Tibial artery (tissue), 4 donors: ENCODE measurements at regions not wholly inside any gene's neighbourhood (a gene's known extent, or its start where the extent isn't known, plus 50 kb on each side); places are given as distances from the start of the nearest gene placed in this dataset.

Experiments used
- DNase-seq, 2 donors: peaks; one replicate each; pipeline ENCODE4 v3.0.0-alpha.2; 2019
- H3K27ac ChIP-seq, 2 donors: fragments of 200-600 bp; sonication (generic) in 1 of 2; 1 replicate in 1 of 2; 2 replicates in 1 of 2; pipeline ENCODE4 v1.5.1; 2018 to 2019; ENCODE audit warnings: mild to moderate bottlenecking in 1 of 2
- H3K27me3 ChIP-seq, 2 donors: fragments of 200-600 bp; sonication (generic) in 1 of 2; one replicate each; pipeline versions ENCODE4 v1.5.1 to v1.6.0; 2016 to 2019
- H3K36me3 ChIP-seq, 3 donors: fragments of 200-600 bp; sonication (generic) in 2 of 3; one replicate each; pipeline ENCODE4 v1.5.1; 2016 to 2019; ENCODE audit warnings: mild to moderate bottlenecking in 2 of 3
- H3K4me1 ChIP-seq, 4 donors: fragments of 200-600 bp; sonication (generic) in 2 of 4; 1 replicate in 3 of 4; 2 replicates in 1 of 4; pipeline ENCODE4 v1.5.1; 2016 to 2019
- H3K4me3 ChIP-seq, 2 donors: fragments of 200-600 bp; sonication (generic) in 1 of 2; 1 replicate in 1 of 2; 2 replicates in 1 of 2; pipeline ENCODE4 v1.5.1; 2018 to 2019; ENCODE audit warnings: mild to moderate bottlenecking in 2 of 2
- H3K9me3 ChIP-seq, 3 donors: fragments of 200-600 bp; sonication (generic) in 1 of 3; one replicate each; pipeline ENCODE4 v1.5.1; 2016 to 2019
- CTCF ChIP-seq, 2 experiments: fragments of 200-600 bp in 1 of 2; fragments of 450-650 bp in 1 of 2; IDR thresholded peaks; one replicate each; pipeline ENCODE4 v1.5.1; 2017 to 2019; ENCODE audit warnings: antibody characterized with exemption in 2 of 2, mild to moderate bottlenecking in 1 of 2, moderate library complexity in 1 of 2
- intact Hi-C: fragments of 100-400 bp; cut with DNase I; formaldehyde crosslinking; loops from one replicate; pipeline ENCODE4 v1.15.0; 2023; ENCODE audit warnings: low total_unique reads

DNA sequence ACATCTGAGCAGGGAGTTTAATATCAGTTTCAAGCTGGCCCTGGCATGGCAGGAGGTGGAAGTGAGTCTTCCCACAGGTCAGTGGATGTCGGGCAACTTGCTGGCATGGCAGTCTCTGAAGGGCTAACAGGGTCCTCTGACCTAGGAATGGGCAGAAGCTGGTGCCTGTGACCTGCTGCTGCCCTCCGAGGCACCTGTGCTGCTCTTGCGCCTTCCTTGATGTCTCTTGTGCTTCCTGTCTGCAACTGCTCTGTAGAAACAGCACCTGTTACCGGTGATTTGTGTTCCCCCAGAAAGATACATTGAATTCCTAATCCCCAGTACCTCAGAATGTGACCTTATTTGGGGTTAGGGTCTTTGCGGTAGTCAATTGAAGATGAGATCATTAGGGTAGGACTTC, 86.5 kb upstream of the SLC22A11 start:
- Histone ChIP-seq H3K36me3 (no peaks in the 10 kb centered on the region), H3K27me3 (peaks cover 0 to 3% of the 10 kb centered on the region in 2 donors), H3K27ac (no peak overlapping the region), H3K4me1 (no peaks in the 10 kb centered on the region), H3K4me3 (no peak overlapping the region), H3K9me3 (no peaks in the 10 kb centered on the region)
- intact Hi-C loops = no loop called here
- no peak for TF ChIP-seq CTCF (IDR thresholded peaks at IDR 0.05)
- DNase-seq = peak in 1 of 2 donors; percentile 15

DNA sequence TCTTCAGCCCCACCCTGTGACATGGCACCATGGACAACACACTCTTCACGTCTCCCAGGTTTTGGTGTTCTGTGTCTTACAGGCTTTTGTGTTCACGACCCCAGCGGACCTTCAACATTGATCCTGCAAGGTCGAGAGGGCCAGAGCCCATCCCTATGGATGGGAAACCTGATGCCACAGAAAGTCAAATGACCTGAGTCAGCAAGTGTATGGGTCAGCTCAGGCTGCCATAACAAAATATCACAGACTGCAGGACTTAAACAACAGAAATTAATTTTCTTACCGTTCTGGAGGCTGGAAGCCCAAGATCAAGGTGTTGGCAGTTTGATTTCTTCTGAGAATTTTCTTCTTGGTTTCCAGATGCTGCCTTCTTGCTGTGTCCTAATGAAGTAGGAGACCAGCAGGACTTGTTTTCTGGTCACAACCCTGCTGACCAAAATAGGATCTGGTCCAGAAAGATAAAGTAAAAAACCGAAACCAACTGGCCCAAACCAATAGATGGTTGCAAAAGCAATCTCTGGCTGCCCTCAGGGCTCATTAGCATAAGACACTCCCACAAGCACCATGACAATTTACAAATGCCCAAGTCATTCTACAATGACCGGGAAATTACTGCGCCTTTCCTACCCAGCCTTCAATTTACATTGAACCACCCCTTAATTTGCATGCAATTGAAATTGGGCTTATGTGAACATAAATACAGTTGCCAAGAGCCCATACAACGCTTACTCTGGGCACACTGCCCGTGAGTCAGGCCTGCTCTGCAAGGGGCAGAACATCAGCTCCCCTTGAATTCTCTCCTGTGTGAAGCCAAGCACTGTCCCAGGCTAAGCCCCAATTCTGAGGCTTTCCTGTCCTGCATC, 82.9 kb upstream of the SLC22A11 start:
- peaks cover 0 to 18% of the 10 kb centered on the region in 2 donors for H3K27me3 ChIP-seq
- H3K27ac ChIP-seq = no peak overlapping the region
- intact Hi-C loops = no loop called here
- H3K4me3 ChIP-seq = no peak overlapping the region
- DNase-seq = peak in 1 of 2 donors; percentile 15
- H3K4me1 ChIP-seq = no peaks in the 10 kb centered on the region
- TF ChIP-seq CTCF (IDR thresholded peaks at IDR 0.05) = no peak
- H3K36me3 ChIP-seq = no peaks in the 10 kb centered on the region
- no peaks in the 10 kb centered on the region for H3K9me3 ChIP-seq

DNA sequence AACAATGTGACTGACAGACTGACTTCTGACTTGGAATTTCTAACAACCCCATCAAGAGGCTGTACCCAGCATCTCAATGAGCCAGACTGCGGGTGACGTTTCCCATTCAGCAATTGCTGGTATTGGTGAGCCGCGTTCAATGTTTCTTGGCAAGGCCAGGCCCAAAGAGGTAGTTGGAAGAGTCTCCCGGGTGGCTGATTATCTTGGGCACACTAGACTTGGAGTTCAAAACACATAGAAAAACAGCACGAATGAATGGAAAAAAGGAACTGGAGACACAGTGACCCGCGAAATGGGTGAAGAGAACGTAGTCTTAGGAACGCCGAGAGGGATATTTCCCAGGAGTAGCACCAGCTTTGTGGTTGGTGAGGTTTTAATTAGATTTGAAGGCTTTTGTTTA, 81.1 kb upstream of the SLC22A11 start:
- Histone ChIP-seq H3K9me3 (no peaks in the 10 kb centered on the region), H3K27ac (no peak overlapping the region), H3K27me3 (peaks cover 0 to 26% of the 10 kb centered on the region in 2 donors), H3K36me3 (no peaks in the 10 kb centered on the region), H3K4me3 (no peak overlapping the region), H3K4me1 (no peaks in the 10 kb centered on the region)
- DNase-seq = peak in 1 of 2 donors; percentile 25
- no peak for TF ChIP-seq CTCF (IDR thresholded peaks at IDR 0.05)
- intact Hi-C loops = no loop called here

- TF ChIP-seq CTCF (IDR thresholded peaks at IDR 0.05) = no peak
- no peaks in the 10 kb centered on the region for H3K36me3 ChIP-seq
- intact Hi-C loops = no loop called here
- H3K27me3 ChIP-seq = peaks cover 0 to 26% of the 10 kb centered on the region in 2 donors
- DNase-seq = peak in 1 of 2 donors; percentile 4
- H3K9me3 ChIP-seq = no peaks in the 10 kb centered on the region
- H3K4me1 ChIP-seq = no peaks in the 10 kb centered on the region
- H3K27ac ChIP-seq = no peak overlapping the region
- no peak overlapping the region for H3K4me3 ChIP-seq
Observed at GRCh38 chr11:64475145-64475544, 80.6 kb upstream of the SLC22A11 start.

DNA sequence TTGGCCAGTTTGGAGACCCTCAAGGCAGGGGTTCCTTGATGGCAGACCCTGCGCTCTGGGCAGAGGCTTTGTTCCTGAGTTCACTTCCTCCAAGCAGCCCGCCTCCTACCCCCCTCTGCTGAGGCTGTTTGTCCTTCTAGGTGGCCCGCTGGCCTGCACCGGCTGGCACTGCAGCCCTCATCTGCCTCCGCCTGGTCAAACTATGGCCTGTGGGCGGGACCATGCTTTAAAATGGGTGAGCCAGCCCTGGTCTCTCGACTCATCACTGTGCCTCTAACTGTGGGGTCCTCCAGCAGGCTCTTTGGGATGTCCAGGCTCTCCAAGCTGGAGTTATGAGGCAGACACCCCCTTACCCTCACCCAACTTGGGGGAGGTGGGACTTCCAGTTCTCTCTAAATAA, 78.9 kb upstream of the SLC22A11 start:
- DNase-seq = peak in 1 of 2 donors; percentile 33

More for the DNA sequence above, 78.9 kb upstream of the SLC22A11 start:
- peaks cover 0 to 26% of the 10 kb centered on the region in 2 donors for H3K27me3 ChIP-seq
- intact Hi-C loops = no loop called here
- H3K27ac ChIP-seq = no peak overlapping the region
- no peaks in the 10 kb centered on the region for H3K36me3 ChIP-seq
- H3K4me1 ChIP-seq = no peaks in the 10 kb centered on the region
- no peak for TF ChIP-seq CTCF (IDR thresholded peaks at IDR 0.05)
- no peaks in the 10 kb centered on the region for H3K9me3 ChIP-seq
- H3K4me3 ChIP-seq = no peak overlapping the region
